Endothelial cell of hepatic sinusoid (primary cell): ENCODE measurements at regions not wholly inside any gene's neighbourhood (a gene's known extent, or its start where the extent isn't known, plus 50 kb on each side); places are given as distances from the start of the nearest gene placed in this dataset.
"Not testable (repeated sequence)": the region's sequence is repeated elsewhere in the genome, so short reads cannot be mapped to it uniquely, and the experiment has no call there.

Experiments
- in situ Hi-C: cut with HindIII; loops from 2 replicates; pipeline ENCODE4 v1.10.0; 2017; ENCODE audit warnings: low sequenced_read_pairs

DNA sequence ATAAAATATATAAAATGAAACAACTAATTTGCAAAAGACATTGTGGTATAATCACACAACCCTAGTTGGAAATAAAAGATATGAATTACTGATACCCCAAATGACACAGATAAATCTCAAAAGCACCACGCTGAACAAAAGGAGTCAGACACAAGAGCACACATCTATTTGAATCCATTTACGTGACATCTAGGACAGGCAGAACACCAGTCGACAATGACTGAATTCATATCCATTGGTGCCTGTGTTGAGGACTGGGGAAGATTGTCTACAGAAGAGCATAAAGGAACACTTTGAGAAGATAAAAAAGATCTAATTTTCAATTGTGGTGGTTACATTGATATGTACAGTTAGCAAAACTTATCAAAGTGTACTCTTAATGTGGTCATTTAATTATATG is 874.1 kb downstream of the LTN1 start:
- in situ Hi-C loops = no loop called here

DNA sequence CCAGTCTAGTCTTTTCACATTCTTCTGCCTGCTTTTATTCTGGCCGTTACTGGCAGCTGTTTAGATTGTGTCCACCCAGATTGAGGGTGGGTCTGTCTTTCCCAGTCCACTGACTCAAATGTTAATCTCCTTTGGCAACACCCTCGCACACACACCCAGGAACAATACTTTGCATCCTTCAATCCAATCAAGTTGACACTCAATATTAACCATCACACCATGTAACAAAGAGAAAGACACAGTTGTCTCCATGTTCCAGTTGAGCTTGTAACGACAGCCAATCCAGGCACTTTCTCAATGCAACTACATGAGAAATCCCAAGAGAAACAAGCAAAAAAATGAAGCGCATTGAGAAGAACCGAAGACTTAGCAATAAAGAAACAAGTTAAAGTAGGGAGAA is 877.7 kb downstream of the LTN1 start:
- in situ Hi-C loops = not testable (repeated sequence)

DNA sequence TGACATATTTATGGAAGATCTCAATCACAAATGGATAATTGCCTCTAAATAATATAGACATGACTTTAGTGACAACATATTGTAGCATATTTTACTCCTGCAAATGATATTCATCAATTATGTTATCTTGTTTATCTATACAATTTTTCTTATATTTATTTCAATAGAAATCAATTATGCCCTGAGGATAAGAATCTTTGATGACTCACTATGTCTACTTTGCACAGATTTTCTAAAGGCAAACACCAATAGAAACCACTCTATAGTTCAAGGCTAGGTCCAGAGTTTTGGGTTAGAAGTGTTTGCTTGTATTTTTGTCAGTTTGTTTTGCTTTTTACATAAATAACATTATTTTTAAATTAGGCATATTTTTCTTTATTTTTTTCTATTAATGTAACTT is 879.0 kb downstream of the LTN1 start:
- in situ Hi-C loops = no loop called here

DNA sequence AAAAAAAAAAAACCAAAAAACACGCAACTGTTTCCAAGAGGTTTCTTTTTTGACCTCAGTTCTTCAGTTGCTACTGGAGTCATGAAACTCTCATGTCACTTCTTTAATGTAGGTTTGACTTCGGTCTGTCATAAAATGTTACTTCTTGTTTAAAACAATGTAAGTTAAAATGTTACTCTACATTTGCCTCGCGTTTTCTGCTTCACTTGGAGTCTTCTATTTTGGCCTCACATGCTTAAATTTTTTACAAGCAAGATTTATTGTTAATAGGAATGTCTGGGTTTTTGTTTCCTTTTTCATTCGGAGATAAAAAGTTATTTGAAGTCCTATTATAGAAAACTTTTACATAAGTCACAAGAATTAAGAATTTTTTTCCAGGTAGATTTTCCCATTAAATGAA is 880.2 kb downstream of the LTN1 start:
- in situ Hi-C loops = no loop called here

DNA sequence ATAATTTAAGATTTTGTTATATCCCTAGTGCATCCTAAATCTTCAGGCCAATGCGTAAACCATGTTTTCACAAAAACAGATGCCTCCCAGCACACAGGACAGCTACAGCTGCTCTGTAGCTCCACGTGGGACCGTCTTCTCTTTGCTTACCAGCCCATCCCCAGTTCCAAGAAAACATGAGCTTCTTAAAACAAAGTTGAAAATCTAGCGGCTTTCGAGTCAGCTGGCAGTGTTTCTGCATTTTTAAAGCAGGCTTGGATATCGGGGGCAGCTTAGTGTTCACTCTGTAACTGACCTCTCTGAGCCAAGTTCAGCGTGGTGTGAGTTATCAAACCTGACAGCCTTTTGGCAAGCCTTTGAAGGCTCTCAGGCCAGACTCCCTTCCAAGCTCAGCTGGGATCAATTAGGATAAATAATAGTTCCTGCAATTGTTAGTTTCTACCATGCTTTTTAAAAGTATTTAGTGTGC is 881.5 kb downstream of the LTN1 start:
- in situ Hi-C loops = no loop called here

DNA sequence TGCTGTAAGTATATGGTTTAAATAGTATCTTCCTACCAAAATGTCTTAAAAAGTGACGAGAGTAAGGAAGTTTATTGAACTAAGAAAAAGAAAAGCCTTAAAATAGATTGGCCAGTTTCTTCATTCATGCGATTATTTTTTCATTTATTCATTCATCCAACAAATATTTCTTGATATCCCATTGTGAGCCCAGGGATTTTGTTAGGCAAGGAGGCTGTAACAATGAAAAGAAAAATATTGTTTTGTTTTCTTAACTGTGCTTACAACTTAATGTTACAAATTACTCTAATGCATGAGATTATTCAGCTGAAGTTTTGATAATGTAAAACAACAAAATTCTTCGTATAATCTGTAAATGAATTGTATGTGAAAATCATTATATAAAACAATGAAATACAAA is 882.0 kb downstream of the LTN1 start:
- in situ Hi-C loops = no loop called here

DNA sequence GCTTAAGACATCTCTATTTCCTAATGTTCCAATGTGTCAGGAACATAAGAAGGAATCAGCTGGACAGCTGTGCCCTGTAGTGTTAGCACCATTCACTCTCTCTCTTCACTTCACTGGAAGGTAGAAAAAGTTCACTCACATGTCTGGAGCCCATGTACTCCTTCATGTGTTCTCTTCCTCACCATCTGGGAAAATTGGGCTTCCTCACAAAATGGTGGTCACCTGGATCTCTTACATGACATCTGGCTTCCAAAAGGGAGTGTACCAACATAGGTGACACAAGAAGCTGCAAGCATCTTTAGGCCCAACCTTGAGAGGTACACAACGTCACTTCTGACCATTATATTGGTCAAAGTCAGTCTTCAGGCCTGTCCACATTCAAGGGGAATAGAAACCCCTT is 882.6 kb downstream of the LTN1 start:
- in situ Hi-C loops = no loop called here

DNA sequence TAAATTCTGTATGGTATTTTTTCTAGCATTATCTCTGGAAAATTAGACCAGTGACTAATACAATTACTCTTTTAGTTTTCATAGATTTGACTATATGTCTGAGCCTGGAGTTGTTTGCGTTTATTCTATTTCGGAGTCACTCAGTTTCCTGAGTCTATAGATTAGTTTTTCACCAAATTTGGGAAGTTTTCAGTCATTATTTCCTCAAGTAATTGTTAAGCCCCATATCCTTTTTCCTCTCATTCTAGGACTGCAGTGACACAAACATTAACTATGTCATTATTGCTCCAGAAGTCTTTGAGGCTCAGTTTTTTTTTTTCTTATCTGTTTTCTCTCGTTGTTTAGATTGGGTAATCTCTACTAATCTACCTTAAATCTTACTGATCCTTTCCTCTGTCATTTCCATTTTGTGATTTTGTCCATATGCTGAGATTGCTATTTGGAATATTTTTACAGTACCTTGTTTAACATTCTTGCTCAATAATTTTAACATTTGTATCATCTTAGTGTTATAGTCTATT is 886.2 kb downstream of the LTN1 start:
- in situ Hi-C loops = no loop called here

DNA sequence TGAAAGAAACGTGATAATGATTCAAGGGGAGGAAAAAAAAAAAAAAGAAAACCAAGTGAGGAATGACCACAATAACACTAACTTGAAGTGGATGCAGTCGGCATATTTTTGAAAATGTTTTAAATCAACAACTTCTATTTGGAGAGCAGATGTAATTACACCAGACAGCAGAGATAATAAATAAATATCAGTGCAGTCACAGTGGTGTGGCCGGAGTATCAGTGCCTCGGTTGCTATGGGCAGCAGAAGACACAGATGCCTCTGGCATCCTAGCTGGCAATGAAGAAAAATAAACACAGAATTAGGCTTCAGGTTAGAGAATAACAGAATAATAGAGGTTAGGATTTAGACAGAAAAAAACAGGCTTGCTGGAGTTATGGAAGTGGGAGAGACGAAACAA is 888.3 kb downstream of the LTN1 start:
- in situ Hi-C loops = no loop called here

DNA sequence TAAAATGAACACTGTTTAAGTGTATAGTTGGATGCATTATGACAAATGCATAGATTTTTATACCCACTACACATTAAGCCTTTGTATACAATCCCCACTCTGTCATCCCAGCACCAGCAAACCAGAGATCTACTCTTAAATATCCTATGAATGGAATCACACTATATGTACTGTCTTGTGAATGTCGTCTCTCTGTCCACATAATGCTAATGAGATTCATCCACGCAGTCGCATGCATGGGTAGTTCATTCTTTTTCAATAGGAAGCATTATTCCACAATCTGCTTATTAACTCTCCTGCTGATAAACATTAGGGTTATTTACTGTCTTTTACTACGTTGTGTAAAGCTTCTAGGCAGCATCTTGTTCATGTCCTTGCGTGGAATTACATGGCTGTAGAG is 892.3 kb downstream of the LTN1 start:
- in situ Hi-C loops = no loop called here

DNA sequence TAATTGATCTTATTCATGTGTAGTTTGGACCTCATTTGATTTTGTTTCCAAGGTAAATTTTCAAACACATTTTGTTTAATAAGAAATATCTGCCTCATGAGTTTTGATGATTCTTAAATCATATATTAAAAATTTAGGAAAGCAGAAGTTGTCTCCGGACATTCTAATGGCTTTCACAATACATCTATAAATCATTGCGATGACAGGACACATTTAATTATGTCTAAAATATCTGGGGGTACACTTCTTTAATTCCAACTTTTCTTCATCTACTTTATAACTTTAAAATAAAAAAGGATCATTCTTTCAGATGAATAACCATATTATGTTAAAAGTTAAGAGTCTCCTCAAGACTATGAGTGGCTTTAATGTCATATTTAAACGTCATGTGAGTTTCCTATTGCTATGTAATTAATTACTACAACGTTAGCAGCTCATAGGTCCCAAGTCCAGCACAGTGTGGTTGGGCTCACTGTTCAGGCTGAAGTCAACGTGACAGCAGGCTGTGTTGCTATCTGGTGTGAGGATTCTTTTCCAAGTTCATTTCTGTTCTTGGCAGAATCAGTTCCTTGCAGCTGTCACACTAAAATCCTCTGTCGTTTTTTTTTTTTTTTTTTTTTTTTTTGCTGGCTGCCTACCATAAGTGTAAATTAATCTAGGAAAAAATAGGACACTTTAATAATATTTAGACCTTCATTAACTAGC is 893.5 kb downstream of the LTN1 start:
- in situ Hi-C loops = no loop called here

DNA sequence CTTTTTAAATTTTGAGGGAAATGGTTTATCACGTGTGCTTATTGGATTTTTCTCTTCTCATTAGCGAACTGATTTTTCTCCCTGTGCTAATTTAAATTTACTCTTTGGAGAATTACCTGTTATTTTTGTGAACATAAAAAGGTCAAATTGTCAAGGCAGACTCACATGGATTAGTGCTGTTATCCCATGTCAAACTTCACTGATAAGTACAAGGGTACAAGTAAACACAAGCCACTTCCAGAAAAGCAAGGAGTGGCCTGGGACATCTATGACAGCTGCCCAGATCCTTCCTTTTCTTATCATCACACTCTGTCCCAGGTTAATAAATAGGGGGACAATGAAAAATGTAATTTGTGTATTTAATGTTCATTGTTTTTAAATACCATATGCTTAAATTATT is 901.2 kb downstream of the LTN1 start:
- in situ Hi-C loops = no loop called here

DNA sequence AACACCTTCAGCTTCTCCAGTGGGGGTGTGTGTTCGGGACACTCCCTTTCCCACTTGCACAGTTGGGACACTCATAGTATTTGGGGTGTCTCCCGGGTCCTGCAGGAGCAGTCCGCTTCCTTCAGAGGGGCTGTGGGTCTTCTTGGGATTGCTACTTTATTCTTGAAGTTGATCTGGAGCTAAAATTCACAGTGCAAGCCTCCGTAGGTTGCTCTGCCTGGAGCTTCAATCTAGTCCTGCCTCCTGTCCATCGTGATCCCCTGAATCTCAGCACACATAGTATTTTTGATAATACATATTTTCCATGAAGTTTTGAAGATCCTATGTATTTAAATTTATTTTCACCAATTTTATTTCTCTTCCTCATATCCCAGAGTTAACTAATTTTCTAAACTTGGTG is 902.1 kb downstream of the LTN1 start:
- in situ Hi-C loops = no loop called here

DNA sequence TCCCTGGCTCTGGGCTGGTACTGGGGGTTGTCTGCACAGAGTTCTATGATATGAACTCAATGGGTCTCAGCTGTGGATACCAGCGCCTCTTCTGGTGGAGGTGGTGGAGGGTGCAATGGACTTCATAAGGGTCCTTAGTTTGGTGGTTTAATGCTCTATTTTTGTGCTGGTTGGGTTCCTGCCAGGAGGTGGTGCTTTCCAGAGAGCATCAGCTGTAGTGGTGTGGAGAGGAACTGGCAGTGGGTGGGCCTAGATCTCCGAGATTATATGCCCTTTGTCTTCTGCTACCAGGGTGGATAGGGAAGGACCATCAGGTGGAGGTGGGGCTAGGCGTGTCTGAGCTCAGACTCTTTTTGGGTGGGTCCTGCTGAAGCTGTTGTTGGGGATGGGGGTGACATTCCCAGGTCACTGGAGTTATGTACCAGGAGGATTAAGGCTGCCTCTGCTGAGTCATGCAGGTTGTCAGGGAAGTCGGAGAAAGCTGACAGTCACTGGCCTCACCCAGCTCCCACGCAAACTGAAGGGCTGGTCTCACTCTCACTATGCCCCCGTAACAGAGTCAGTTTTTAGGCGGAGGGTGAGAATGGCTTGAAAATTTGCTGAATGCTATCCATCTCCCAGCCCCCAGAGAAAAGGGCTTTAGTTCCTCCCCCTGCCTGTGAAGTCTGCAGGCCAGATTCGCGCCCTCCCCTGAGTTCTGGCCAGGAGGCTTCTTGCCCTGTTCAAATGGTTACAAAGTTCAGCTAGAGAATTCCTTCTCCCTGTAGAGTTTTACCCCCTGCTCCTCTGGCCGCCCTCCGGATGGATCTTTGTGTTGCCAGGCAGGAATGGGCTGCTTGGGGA is 902.9 kb downstream of the LTN1 start:
- in situ Hi-C loops = no loop called here

DNA sequence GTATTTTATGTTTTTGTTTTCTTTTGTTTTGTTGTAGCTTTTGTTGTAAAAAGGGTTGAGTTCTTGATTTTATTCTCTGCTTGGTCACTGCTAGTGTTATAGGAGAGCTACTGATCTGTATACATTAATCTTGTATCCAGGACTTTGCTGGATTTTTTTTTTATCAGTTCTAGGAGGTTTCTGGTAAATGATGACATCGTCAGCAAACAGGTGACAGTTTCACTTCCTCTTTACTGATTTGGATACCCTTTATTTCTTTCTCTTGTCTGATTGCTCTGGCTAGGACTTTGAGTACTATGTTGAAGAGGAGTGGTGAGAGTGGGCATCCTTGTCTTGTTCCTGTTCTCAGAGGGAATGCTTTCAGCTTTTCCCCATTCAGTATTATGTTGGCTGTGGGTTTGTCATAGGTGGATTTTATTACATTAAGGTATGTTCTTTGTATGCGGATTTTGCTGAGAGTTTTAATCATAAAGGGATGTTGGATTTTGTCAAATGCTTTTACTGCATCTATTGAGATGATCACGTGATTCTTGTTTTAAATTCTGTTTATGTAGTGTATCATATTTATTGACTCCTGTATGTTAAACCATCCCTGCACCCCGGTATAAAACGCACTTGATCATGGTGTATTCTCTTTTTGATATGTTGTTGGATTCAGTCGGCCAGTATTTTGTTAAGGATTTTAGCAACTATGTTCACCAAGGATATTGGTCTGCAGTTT is 905.7 kb downstream of the LTN1 start:
- in situ Hi-C loops = no loop called here

DNA sequence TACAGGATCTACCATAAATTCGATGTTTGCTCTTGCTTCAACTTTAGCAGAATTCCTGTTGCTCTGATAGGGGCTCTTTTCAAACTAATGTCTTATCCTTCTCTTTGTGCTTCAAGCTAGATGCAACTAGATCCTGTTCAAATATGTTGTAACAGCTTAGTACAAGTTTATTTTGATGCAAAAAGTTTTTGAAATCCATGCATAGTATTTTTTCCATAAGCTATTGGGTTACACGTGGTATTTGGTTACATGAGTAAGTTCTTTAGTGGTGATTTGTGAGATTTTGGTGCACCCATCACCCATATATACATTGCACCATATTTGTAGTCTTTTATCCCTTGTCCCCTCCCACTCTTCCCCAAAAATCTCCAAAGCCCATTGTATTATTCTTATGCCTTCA is 907.7 kb downstream of the LTN1 start:
- in situ Hi-C loops = no loop called here

DNA sequence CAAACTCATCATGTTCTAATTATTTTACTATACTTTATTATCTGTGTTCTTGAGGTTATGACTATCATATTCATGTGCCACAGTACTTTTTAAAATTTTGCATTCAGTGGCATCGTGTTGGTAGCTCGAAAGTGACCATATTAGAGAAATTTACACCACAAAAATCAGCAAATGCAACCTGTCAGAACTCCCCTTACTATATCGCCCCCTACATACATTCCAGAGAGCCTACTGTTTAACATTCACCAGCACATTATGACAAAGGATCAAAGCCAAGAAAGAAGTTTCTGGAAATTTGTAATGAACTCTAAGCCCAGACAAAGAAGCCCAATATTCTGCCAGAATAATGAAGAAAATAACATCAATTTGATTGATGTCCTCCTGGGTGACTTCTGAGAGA is 909.3 kb downstream of the LTN1 start:
- in situ Hi-C loops = no loop called here

DNA sequence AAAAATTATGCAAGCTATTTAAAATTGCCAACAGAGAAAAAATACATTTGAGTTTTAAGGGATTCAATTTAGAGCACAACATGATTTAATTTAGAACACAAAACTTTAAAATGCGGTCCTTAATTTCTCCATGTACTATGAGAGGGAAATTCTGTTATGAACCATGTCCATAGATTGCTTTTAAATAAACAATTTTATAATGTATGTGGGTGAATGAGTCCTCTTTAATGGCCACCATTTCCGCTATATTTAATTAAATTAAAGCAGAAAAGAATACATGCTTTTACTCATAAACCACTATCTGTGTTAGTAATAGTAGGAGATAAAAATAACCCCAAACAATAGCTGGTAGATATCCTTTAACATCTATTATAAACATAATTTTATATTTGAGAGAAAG is 914.6 kb downstream of the LTN1 start:
- in situ Hi-C loops = no loop called here

DNA sequence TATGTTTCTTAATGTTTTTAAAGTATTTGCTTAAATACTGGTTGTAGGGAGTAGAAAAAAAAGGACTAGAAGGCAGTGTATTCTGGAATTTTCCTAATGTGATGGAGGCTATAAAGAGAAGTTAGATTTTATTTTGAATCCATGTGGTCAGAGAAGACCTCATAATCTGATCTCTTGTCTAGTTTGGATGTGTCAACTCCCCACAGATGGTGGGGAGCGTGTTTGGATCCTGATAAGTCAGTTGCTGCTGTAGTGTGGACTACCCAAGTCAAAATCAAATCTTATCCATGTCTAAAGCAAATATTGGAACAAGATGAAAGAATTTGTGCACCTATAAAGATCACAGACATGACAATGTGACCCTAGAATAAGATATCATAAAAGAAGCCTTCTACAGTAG is 918.0 kb downstream of the LTN1 start:
- in situ Hi-C loops = no loop called here

DNA sequence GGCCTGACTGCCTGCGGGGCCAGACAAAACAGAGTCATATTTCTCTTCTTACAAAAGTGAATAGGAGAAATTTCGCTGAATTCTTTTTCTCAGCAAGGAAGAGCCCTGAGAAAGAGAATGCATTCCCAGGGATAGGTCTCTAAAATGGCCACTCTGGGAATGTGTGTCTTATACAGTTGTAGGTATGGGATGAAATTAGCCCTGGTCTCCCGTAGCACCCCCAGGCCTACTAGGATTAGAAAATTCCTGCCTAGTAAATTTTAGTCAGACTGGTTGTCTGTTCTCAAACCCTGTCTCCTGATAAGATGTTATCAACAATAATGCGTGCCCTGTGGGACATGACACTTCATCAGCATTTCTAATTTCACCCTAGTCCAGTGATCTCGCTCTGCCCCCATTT is 920.1 kb downstream of the LTN1 start:
- in situ Hi-C loops = no loop called here

DNA sequence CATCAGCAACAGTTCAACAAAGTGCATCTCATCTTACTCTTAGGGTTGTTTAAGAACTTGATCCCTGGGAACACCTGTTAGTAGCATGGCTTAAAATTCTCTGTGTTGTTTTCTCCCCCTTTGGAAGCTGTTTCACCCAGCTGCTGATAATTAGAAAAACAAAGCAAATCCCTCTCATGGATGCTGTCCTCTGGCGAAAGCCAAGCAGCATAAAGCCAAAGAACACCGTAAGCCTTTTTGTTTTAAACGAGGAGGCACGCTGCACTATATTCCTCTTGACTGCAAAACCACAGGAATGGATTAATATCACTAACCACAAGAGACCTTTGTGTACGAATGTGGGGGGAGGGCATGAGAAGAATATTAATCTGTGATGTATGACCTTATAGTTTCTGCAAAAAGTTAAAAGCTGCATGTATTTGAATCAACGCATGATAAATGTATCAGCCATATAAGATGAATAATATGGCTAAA is 923.2 kb downstream of the LTN1 start:
- in situ Hi-C loops = loop anchor here (10.0 kb wide), 1 partner anchor 175 kb away; no protein-coding TSS in a partner anchor
